HL-60 (cell line): ENCODE measurements at regions not wholly inside any gene's neighbourhood (a gene's known extent, or its start where the extent isn't known, plus 50 kb on each side); places are given as distances from the start of the nearest gene placed in this dataset.

Experiments
- POLR2AphosphoS5 ChIP-seq: IDR thresholded peaks from 2 replicates; pipeline ENCODE4 v1.6.1; 2012; ENCODE audit warnings: low read depth
- SPI1 ChIP-seq: IDR thresholded peaks from 2 replicates; pipeline ENCODE4 v1.6.1; 2012; ENCODE audit warnings: low read depth, mild to moderate bottlenecking, borderline replicate concordance
- TF ChIP-seq, protein P1 (sequence below): IDR thresholded peaks from one replicate; pipeline ENCODE4 v1.5.1; 2011; ENCODE audit warnings: low read length, control low read depth, inconsistent platforms; ENCODE audit not compliant: insufficient read depth
- TF ChIP-seq, protein P2 (sequence below): IDR thresholded peaks from 2 replicates; pipeline ENCODE4 v1.6.1; 2012; ENCODE audit warnings: low read depth; ENCODE audit not compliant: insufficient replicate concordance

DNA sequence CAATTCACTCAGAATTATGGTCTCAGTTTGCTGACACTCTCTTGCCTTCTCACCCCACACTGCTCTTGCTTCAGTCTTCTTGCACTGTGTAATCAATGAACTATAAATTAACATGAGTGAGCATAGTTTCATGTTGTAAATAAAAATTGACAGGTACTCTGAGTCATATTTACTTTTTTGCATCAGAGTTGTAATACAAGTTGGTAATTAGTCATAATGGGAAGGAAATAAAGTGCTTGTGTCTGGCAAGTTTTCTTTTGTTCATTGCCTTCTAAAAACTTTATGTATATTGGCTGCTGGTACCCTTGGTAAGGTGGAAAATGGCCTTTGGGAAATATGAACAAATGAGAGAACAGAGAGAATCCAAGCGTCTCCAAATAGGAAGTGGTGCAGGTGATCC, 169.3 kb upstream of the MAGI2 start:
- TF ChIP-seq, protein P1, sequence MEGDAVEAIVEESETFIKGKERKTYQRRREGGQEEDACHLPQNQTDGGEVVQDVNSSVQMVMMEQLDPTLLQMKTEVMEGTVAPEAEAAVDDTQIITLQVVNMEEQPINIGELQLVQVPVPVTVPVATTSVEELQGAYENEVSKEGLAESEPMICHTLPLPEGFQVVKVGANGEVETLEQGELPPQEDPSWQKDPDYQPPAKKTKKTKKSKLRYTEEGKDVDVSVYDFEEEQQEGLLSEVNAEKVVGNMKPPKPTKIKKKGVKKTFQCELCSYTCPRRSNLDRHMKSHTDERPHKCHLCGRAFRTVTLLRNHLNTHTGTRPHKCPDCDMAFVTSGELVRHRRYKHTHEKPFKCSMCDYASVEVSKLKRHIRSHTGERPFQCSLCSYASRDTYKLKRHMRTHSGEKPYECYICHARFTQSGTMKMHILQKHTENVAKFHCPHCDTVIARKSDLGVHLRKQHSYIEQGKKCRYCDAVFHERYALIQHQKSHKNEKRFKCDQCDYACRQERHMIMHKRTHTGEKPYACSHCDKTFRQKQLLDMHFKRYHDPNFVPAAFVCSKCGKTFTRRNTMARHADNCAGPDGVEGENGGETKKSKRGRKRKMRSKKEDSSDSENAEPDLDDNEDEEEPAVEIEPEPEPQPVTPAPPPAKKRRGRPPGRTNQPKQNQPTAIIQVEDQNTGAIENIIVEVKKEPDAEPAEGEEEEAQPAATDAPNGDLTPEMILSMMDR: no peak
- TF ChIP-seq, protein P2, sequence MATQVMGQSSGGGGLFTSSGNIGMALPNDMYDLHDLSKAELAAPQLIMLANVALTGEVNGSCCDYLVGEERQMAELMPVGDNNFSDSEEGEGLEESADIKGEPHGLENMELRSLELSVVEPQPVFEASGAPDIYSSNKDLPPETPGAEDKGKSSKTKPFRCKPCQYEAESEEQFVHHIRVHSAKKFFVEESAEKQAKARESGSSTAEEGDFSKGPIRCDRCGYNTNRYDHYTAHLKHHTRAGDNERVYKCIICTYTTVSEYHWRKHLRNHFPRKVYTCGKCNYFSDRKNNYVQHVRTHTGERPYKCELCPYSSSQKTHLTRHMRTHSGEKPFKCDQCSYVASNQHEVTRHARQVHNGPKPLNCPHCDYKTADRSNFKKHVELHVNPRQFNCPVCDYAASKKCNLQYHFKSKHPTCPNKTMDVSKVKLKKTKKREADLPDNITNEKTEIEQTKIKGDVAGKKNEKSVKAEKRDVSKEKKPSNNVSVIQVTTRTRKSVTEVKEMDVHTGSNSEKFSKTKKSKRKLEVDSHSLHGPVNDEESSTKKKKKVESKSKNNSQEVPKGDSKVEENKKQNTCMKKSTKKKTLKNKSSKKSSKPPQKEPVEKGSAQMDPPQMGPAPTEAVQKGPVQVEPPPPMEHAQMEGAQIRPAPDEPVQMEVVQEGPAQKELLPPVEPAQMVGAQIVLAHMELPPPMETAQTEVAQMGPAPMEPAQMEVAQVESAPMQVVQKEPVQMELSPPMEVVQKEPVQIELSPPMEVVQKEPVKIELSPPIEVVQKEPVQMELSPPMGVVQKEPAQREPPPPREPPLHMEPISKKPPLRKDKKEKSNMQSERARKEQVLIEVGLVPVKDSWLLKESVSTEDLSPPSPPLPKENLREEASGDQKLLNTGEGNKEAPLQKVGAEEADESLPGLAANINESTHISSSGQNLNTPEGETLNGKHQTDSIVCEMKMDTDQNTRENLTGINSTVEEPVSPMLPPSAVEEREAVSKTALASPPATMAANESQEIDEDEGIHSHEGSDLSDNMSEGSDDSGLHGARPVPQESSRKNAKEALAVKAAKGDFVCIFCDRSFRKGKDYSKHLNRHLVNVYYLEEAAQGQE: no peak
- TF ChIP-seq POLR2AphosphoS5: no peak
- no peak for TF ChIP-seq SPI1
